HL-60 (cell line): ENCODE measurements at regions not wholly inside any gene's neighbourhood (a gene's known extent, or its start where the extent isn't known, plus 50 kb on each side); places are given as distances from the start of the nearest gene placed in this dataset.

Experiments used
- DNase-seq, 2 experiments: peaks; one replicate each; pipeline ENCODE4 v3.0.0-alpha.2; 2010 to 2020; ENCODE audit warnings: low read depth in 1 of 2, low spot score in 1 of 2
- H3K27ac ChIP-seq: fragments of 250-450 bp; sonication (Bioruptor Pico); replicated peaks from 2 replicates; pipeline ENCODE4 v1.5.1; 2020; ENCODE audit warnings: mild to moderate bottlenecking, moderate library complexity
- H3K27me3 ChIP-seq: fragments of 250-450 bp; sonication (Bioruptor Pico); 2 replicates; pipeline ENCODE4 v1.5.1; 2021; ENCODE audit warnings: mild to moderate bottlenecking, moderate library complexity; ENCODE audit not compliant: insufficient read depth, poor library complexity, severe bottlenecking
- H3K4me3 ChIP-seq: replicated peaks from 2 replicates; pipeline ENCODE4 v1.5.1; 2011; ENCODE audit warnings: mild to moderate bottlenecking, control low read depth, low read length; ENCODE audit not compliant: insufficient read depth
- CTCF ChIP-seq: IDR thresholded peaks from one replicate; pipeline ENCODE4 v1.5.1; 2011; ENCODE audit warnings: low read length, control low read depth, inconsistent platforms; ENCODE audit not compliant: insufficient read depth
- GABPA ChIP-seq: IDR thresholded peaks from 2 replicates; pipeline ENCODE4 v1.6.1; 2012; ENCODE audit warnings: low read depth
- POLR2AphosphoS5 ChIP-seq: IDR thresholded peaks from 2 replicates; pipeline ENCODE4 v1.6.1; 2012; ENCODE audit warnings: low read depth
- REST ChIP-seq: IDR thresholded peaks from 2 replicates; pipeline ENCODE4 v1.6.1; 2012; ENCODE audit warnings: low read depth; ENCODE audit not compliant: insufficient replicate concordance
- SPI1 ChIP-seq: IDR thresholded peaks from 2 replicates; pipeline ENCODE4 v1.6.1; 2012; ENCODE audit warnings: low read depth, mild to moderate bottlenecking, borderline replicate concordance

GRCh38 chr5:9739135-9739534, 109.0 kb upstream of the TAS2R1 start:
- DNase-seq, result no peak
- Histone ChIP-seq H3K27me3 (no peaks in the 10 kb centered on the region), H3K4me3 (no peak overlapping the region), H3K27ac (no peak overlapping the region)
- TF ChIP-seq SPI1, result no peak
- no peak for TF ChIP-seq GABPA
- no peak for TF ChIP-seq CTCF
- no peak for TF ChIP-seq POLR2AphosphoS5
- no peak for TF ChIP-seq REST

GRCh38 chr5:9737265-9737664, 107.1 kb upstream of the TAS2R1 start:
- no peaks in the 10 kb centered on the region for H3K27me3 ChIP-seq
- no peak overlapping the region for H3K4me3 ChIP-seq
- no peak for DNase-seq
- no peak overlapping the region for H3K27ac ChIP-seq
- TF ChIP-seq CTCF (no peak), GABPA (no peak), REST (no peak), POLR2AphosphoS5 (no peak), SPI1 (no peak)

- TF ChIP-seq SPI1, result no peak
- no peak for TF ChIP-seq REST
- TF ChIP-seq CTCF, result no peak
- TF ChIP-seq POLR2AphosphoS5, result no peak
- no peak for TF ChIP-seq GABPA
- no peak overlapping the region for H3K27ac ChIP-seq
- no peak for DNase-seq
- H3K27me3 ChIP-seq, result no peaks in the 10 kb centered on the region
- no peak overlapping the region for H3K4me3 ChIP-seq
These were observed 103.3 kb upstream of the TAS2R1 start for GRCh38 chr5:9733486-9733885.
